Testis (tissue), 2 donors: ENCODE measurements at regions not wholly inside any gene's neighbourhood (a gene's known extent, or its start where the extent isn't known, plus 50 kb on each side); places are given as distances from the start of the nearest gene placed in this dataset.

Experiments
- DNase-seq: peaks from one replicate; pipeline ENCODE4 v3.0.0-alpha.2; 2019
- H3K27ac ChIP-seq, 2 donors: fragments of 200-600 bp; sonication (generic); one replicate each; pipeline ENCODE4 v1.5.1; 2019
- H3K27me3 ChIP-seq: fragments of 200-600 bp; sonication (generic); one replicate; pipeline ENCODE4 v1.5.1; 2019
- H3K36me3 ChIP-seq: fragments of 200-600 bp; sonication (generic); one replicate; pipeline ENCODE4 v1.5.1; 2017; ENCODE audit warnings: low read depth; ENCODE audit errors: missing control alignments
- H3K4me1 ChIP-seq: fragments of 200-600 bp; sonication (generic); one replicate; pipeline ENCODE4 v1.5.1; 2019
- H3K4me3 ChIP-seq, 2 donors: fragments of 200-600 bp; sonication (generic); one replicate each; pipeline ENCODE4 v1.5.1; 2017 to 2019
- H3K9me3 ChIP-seq: fragments of 200-600 bp; sonication (generic); one replicate; pipeline ENCODE4 v1.5.1; 2017
- POLR2A ChIP-seq: fragments of 450-650 bp; IDR thresholded peaks from one replicate; pipeline ENCODE4 v1.6.1; 2017; ENCODE audit warnings: antibody characterized with exemption, mild to moderate bottlenecking, moderate library complexity
- WGBS, 2 donors: methylation state at CpG; one replicate each; pipeline ENCODE4 v1.1.5; 2018; 5-methylcytosine and 5-hydroxymethylcytosine counted together
- intact Hi-C: fragments of 100-400 bp; cut with DNase I; formaldehyde crosslinking; loops from one replicate; pipeline ENCODE4 v1.15.1; 2023; ENCODE audit warnings: low total_unique reads
- TF ChIP-seq, protein P1 (sequence below), 3 experiments: fragments of 450-650 bp in 2 of 3; fragments of 200-600 bp in 1 of 3; sonication (generic) in 1 of 3; IDR thresholded peaks; one replicate each; pipeline ENCODE4 v1.5.1; 2016 to 2019; ENCODE audit warnings: antibody characterized with exemption in 3 of 3, mild to moderate bottlenecking in 2 of 3, moderate library complexity in 1 of 3

DNA sequence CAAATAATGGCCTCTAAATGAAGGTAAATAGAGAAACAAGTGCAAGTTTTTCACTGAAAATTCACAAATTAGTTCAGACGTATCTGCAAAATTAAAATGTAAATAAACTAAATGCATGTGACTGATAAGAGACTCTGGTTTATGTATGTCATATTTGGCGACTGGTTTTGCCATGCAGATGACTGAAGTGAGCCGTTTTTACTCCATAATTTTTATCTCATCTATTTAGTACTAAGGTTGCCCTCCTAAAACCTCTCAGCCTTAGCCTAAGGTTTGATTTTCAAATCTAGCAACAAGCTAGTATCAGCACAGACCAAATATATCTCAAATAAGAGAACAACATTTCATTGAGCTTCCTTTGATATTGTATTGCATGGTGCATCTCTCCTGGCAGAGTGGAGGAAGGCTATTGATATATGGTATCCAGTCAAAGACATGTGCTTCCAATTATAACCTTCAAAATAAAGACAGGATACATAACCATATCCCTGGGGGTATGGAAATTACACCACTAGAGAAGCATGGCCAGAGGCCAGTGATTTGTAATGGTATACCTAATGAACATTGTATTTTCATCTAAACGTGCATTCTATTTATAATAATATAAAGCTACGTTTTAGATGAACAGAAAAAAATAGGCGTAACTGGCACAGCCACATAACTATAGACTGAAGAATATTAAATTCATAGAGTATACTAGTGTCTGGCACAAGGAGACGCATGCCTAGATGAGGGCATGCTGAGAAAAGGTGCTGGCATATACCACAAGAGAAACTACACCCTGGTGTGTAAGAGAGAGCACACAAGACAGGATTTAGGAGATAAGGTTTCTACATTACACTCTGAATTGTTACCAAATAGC is 392.6 kb upstream of the INTU start:
- no peak overlapping the region for H3K27ac ChIP-seq
- no peak overlapping the region for H3K4me3 ChIP-seq
- H3K9me3 ChIP-seq, result no peaks in the 10 kb centered on the region
- TF ChIP-seq, protein P1, sequence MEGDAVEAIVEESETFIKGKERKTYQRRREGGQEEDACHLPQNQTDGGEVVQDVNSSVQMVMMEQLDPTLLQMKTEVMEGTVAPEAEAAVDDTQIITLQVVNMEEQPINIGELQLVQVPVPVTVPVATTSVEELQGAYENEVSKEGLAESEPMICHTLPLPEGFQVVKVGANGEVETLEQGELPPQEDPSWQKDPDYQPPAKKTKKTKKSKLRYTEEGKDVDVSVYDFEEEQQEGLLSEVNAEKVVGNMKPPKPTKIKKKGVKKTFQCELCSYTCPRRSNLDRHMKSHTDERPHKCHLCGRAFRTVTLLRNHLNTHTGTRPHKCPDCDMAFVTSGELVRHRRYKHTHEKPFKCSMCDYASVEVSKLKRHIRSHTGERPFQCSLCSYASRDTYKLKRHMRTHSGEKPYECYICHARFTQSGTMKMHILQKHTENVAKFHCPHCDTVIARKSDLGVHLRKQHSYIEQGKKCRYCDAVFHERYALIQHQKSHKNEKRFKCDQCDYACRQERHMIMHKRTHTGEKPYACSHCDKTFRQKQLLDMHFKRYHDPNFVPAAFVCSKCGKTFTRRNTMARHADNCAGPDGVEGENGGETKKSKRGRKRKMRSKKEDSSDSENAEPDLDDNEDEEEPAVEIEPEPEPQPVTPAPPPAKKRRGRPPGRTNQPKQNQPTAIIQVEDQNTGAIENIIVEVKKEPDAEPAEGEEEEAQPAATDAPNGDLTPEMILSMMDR (IDR thresholded peaks at IDR 0.05), result no peak
- TF ChIP-seq POLR2A, result no peak
- DNase-seq, result no peak
- WGBS, 2 donors, result 87 to 92% methylated on average over 7 of the region's 7 CpGs
- no peaks in the 10 kb centered on the region for H3K36me3 ChIP-seq
- no peaks in the 10 kb centered on the region for H3K4me1 ChIP-seq
- intact Hi-C loops, result no loop called here
- H3K27me3 ChIP-seq, result no peaks in the 10 kb centered on the region

DNA sequence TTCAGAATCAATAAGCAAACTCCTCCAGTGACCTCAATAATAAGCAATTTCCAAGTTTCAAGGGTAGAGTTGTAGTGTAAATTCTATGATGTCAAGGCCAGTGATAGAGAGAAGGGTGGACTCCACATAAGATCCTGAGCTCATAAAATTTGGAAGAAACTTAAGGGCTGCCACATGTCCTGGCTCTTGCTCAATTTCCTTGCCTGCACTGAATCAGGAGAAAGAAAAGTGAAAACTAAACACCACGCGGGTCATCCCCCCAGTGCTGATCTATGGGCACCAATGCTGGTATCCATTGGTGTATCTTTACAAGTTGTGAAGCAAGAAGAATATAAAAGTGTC is 392.0 kb upstream of the INTU start:
- intact Hi-C loops, result no loop called here
- Histone ChIP-seq H3K4me1 (no peaks in the 10 kb centered on the region), H3K9me3 (no peaks in the 10 kb centered on the region), H3K4me3 (no peak overlapping the region), H3K36me3 (no peaks in the 10 kb centered on the region), H3K27ac (no peak overlapping the region), H3K27me3 (no peaks in the 10 kb centered on the region)
- no peak for DNase-seq
- WGBS, 2 donors, result 75 to 85% methylated on average over 2 of the region's 2 CpGs
- TF ChIP-seq, protein P1 (IDR thresholded peaks at IDR 0.05), result no peak
- no peak for TF ChIP-seq POLR2A

DNA sequence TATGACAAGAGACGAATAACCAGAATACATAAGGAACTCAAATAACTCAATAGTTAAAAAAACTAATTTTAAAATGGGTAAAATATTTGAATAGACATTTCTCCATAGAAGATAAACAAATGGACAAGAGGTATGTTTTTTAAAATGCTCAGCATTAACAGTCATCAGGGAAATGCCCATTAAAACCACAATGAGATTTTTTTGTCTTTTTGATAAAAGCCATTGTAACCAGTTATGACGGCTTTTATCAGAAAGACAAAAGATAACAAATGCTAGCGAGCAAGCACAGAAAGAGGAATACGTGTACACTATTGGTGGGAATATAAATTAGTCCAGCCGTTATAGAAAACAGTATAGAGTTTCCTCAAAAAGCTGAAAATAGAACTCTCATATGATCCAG is 388.2 kb upstream of the INTU start:
- Histone ChIP-seq H3K27ac (no peak overlapping the region), H3K9me3 (no peaks in the 10 kb centered on the region), H3K4me1 (no peaks in the 10 kb centered on the region), H3K4me3 (no peak overlapping the region), H3K36me3 (no peaks in the 10 kb centered on the region), H3K27me3 (no peaks in the 10 kb centered on the region)
- TF ChIP-seq, protein P1 (IDR thresholded peaks at IDR 0.05), result no peak
- no peak for TF ChIP-seq POLR2A
- intact Hi-C loops, result no loop called here
- DNase-seq, result no peak
- WGBS, 2 donors, result 77 to 79% methylated on average over 5 of the region's 5 CpGs

DNA sequence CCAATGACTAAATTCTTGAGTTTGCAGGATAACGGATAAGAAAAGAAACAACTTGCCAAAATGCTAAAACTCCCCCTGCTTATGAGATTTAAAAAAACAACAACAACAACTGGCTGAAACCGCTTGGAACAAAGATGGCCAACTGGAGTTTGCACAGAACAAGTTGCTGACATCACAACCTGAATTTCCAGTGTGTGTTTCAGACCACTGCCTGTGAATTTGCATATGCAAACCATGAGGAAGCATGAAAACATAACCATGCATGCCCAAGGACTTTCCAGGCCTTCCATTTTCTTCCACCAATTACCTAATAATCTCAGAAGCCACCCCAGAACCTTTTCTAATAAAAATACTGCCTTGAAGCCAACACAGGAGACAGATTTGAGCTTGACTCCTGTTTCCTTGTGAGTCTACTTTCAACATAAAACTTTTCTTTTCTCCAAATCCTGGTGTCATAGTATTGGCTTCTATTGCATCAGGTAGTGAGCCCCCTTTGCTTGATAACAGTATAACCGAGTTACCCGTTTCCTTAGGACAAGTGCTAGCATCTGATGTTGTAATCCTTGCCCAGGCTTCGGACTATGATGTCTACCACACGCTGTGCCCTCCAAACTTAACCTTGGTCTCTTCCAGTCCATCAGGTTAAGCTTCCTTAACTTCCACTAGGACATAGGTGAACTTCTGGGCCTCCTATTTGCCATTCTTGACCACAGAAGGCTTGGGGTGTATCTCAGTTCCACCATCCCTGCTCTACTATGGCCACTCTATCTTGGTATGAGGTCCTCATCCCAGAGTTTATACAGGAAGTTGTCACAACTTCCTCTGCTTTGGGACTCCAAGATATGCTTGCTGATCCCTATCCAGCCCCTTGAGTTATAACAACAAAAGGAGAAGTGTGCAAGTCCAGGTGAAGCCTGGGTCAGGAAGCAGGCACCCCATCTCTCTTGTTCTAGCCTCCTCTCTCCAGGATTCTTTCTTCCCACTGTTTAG is 385.5 kb upstream of the INTU start:
- 93% methylated on average over 6 of the region's 6 CpGs for WGBS, 2 donors
- Histone ChIP-seq H3K27ac (no peak overlapping the region), H3K4me1 (no peaks in the 10 kb centered on the region), H3K27me3 (no peaks in the 10 kb centered on the region), H3K36me3 (no peaks in the 10 kb centered on the region), H3K9me3 (no peaks in the 10 kb centered on the region), H3K4me3 (no peak overlapping the region)
- DNase-seq, result no peak
- TF ChIP-seq, protein P1 (IDR thresholded peaks at IDR 0.05), result no peak
- no peak for TF ChIP-seq POLR2A
- intact Hi-C loops, result no loop called here
